ENCODE measurements at regions not wholly inside any gene's neighbourhood (a gene's known extent, or its start where the extent isn't known, plus 50 kb on each side); places are given as distances from the start of the nearest gene placed in this dataset.

DNA sequence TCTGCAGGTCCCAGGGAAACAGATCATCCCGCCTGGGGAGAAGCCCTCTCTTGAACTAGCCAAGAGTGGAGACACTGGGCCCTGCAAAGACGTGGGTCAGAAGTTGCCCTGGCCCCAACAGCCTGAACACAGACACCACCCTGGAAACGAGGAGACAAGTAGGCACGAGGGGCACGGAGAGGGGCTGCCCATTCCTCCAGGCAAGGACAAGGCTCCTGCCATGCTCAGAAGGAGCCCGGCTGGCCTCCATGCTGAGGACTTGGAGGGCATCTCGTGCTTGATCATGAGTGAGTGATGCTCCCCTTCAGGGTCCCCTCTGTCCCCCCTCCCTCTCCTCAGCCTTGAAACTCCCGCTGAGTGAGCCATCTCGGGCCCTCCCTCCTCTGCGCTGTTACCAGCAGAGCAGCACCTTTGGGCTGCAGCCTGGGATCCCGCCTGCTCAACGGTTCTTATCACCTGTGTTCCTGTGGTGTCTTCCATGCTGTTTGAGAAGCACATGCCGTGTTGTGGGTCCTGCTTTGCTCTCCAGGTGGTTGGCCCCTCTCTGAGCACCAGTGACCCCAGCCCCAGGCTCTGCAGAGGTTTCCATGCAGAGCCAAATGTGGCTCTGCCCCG is 544.3 kb downstream of the TCERG1L start:
- no peak for DNase-seq (ENCODE audit: low read depth in 2 of 2)

- DNase-seq (ENCODE audit: low read depth in 2 of 2) = no peak
Measured at GRCh38 chr10:130769146-130770017, 542.1 kb downstream of the TCERG1L start.

- DNase-seq (ENCODE audit: low read depth in 2 of 2) = no peak
Measured at GRCh38 chr10:130770018-130770630, 541.4 kb downstream of the TCERG1L start.

- DNase-seq (ENCODE audit: low read depth in 2 of 2) = no peak
Measured at GRCh38 chr10:130771491-130771946, 540.0 kb downstream of the TCERG1L start.

DNA sequence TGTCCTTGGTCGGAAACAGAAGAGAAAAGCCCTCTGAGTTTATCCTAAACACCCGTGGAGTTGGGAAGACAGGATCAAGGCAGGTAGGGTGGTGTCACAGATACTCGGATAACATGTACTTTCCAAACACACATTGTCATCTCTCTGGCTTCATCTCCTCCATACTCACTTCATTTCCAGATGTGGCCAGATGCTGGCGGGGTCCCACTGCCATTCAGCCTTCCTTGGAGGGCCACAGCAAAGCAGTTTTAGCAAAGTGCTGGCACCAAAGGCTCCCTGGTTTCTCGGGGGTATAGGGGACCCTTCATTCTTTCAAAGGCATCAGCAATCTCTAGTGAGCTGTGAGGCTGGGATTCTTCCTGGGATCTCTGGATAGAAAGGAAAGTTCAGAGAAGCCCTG is 539.5 kb downstream of the TCERG1L start:
- no peak for DNase-seq (ENCODE audit: low read depth in 2 of 2)

- no peak for DNase-seq (ENCODE audit: low read depth in 2 of 2)
Measured at GRCh38 chr10:130772676-130773075, 538.8 kb downstream of the TCERG1L start.

DNA sequence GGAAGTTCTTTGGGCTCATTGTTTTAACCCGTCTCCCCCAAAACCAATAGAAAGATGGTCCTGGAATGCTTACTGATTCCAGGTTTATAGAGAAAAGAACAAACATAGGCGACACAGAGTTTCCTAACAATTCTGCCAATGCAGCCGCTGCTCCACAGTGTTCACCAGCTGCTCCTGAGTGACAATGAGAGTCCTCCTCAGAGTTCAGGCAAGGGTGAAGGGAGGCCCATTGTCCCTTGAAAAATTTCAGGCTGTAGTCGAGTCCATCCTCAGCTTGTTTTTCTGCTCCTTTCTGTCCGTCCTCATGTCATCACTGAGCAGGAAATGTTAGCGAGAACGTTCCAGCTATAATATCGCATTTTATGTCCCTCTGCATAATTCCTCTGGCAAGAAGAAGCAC is 537.6 kb downstream of the TCERG1L start:
- no peak for DNase-seq (ENCODE audit: low read depth in 2 of 2)

DNA sequence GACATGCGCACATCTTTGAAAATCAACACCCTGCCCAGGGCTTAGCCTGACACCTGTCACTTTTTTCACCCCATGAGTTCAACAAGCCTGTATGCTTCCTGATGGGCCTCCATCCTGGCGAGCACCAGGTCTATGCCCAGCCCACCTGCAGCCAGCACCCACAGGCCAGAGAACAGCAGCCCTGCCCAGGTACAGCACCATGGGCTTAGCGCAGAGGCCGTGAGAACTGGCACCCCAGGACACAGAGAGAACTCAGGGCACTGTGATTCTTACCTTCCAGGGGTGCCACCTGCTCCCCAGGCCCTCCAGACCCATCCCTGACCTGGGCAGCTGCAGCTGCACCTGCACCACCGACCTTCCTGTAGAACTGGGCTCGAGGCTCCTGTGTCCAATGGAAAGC is 536.6 kb downstream of the TCERG1L start:
- no peak for DNase-seq (ENCODE audit: low read depth in 2 of 2)

DNA sequence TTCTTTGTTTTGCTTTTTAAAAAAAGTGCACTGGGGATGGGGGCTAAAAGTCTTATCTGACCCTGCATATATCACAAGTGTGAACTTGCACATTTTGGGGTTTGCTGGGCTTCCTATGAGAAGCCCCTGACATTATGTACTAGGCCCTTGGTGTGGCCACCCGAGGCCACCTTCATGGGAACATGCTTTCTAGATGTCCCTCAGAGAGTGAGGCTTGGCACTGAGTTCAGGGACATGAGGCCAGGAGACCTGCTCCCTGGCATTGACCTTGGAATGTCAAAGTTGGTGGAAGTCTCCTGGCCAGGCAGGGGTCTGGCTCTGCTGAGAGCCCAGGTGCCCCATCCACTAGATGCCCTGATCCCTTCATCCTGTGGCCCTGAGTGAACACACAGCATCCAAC is 536.2 kb downstream of the TCERG1L start:
- DNase-seq (ENCODE audit: low read depth in 2 of 2) = no peak

- DNase-seq (ENCODE audit: low read depth in 2 of 2) = no peak
Measured at GRCh38 chr10:130776724-130777123, 534.8 kb downstream of the TCERG1L start.

GRCh38 chr10:130777507-130778165 is 533.9 kb downstream of the TCERG1L start:
- no peak for DNase-seq (ENCODE audit: low read depth in 2 of 2)

DNA sequence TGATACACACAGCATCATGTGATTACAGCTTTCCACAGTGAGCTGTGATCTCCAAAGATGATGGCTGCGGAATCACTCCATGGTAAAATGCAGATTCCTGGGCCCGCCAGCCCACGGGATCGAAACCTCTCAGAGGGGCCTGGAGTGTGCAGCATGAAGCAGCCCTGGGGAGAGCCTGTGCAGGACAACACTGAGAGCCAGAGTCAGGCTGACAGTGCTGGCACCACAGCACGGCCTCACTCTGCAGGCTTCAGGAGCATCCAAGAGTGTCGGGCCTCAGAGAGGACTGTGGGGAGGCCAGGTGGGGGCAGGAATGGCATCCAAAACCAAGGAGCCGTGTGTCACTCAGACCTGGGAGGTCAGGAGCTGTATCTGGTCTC is 533.4 kb downstream of the TCERG1L start:
- DNase-seq (ENCODE audit: low read depth in 2 of 2) = no peak

DNA sequence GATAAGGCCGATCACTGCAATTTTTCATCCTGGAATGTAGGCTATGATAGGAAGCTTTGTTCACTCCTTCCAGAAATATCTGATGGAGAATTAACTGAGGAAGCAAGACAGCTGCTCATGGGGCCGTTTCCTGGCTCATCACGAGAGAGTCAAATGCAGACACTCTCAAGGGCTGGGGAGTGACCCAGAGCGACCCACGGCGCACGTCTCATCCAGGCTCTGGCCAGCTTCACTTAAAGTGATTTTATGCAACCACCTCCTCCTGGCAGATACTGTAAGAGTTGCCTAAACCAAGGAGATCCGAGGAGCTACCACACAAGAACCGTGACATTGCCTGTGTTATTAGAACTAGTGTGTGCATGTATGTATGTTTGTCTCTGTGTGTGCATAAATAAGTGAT is 530.8 kb downstream of the TCERG1L start:
- no peak for DNase-seq (ENCODE audit: low read depth in 2 of 2)

- no peak for DNase-seq (ENCODE audit: low read depth in 2 of 2)
Measured at GRCh38 chr10:130781206-130781605, 530.3 kb downstream of the TCERG1L start.

GRCh38 chr10:130781623-130782022 is 529.9 kb downstream of the TCERG1L start:
- DNase-seq (ENCODE audit: low read depth in 2 of 2) = no peak

DNA sequence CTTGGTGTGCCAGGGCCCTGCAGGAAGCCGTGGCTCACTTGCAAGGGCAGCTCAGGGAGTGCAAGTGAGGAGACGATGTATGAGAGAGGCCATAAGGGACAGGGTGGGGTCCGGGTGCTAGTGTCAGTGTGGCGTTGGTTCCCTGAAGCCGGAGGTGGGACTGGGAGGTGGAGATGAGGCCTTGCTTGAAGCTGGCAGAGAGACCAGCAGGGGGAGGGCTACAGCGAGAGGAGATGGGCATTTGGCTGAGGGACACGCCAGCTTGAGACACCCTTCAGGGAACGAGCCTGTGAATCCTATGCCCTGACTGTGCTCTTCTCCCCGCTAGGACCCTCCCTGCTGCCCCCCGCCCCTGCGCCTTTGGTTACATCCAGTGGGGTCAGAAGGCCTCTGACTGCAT is 529.1 kb downstream of the TCERG1L start:
- no peak for DNase-seq (ENCODE audit: low read depth in 2 of 2)

- no peak for DNase-seq (ENCODE audit: low read depth in 2 of 2)
Measured at GRCh38 chr10:130784326-130784725, 527.2 kb downstream of the TCERG1L start.

- no peak for DNase-seq (ENCODE audit: low read depth in 2 of 2)
Measured at GRCh38 chr10:130786365-130786966, 525.1 kb downstream of the TCERG1L start.

DNA sequence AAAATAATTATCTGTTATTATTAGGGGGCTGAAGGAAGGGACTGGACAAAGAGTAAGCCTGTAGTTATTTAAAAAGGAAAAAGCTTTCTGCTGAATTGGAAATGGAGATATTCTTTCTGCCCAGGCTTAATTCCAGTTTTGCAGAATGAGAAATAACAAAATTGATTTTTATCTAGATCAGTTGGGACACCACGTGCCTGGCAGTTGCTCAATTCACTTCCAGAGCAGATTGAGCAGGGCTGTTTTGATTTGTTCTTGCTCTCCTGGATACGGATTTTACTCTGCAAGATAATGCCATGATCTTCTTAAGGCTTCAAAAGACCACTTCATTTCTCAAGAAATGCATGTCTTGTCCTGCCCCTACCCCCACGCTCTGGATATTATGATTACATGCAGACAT is 524.3 kb downstream of the TCERG1L start:
- DNase-seq (ENCODE audit: low read depth in 2 of 2) = no peak

DNA sequence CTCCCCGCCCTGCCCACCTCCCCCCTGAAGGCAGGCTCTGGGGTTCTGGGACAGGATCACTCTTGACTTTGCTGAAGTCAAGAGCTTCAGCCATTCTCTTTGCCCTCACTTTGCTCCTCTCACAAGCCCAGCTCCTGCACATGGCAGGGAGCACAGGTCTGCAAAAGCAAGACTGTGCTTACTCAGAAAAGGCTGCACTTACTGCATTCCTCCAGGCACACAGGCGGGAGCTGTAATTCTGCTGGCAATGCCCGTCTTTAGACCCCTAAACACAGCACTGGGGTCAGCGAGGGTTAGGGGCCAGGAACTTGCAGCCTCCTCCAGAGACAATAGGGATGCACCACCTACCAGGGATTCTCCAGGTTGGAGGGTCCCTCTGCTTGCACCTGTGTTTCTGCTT is 523.7 kb downstream of the TCERG1L start:
- DNase-seq (ENCODE audit: low read depth in 2 of 2) = no peak

DNA sequence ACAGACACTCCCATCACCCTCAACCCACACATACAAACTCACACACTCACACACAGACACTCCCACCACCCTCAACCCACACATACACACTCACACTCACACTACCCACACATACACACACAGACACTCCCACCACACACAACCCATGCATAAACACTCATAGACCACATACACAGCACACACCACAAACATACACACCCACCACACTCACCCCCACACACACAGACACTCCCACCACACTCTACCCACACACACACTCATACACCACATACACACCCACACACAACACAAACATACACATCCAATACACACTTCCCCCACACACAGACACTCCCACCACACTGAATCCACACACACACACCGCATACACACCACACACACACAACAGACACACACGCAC is 521.2 kb downstream of the TCERG1L start:
- DNase-seq (ENCODE audit: low read depth in 2 of 2) = no peak
